ENCODE measurements at regions not wholly inside any gene's neighbourhood (a gene's known extent, or its start where the extent isn't known, plus 50 kb on each side); places are given as distances from the start of the nearest gene placed in this dataset.

DNA sequence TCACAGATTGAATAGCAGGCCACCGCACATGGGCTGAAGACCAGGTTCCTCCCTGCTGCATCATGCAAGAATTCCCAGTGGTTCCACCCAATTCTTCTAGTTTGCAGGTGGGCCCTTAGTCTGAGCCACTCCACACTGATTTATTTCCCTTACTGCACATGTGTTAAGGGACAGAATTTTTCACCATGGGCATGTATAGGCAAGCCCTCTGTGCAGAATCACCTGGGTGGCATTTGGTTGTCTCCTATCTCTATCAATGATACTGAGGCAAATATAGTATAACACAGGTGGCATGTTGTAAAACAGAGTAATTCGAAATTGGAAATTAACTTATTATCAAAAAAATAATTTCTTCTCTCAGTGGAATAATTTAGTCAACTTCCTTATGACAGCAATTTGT is 1892.4 kb downstream of the NCAM2 start:
- DNase-seq (ENCODE audit: low read depth in 2 of 2) = no peak

DNA sequence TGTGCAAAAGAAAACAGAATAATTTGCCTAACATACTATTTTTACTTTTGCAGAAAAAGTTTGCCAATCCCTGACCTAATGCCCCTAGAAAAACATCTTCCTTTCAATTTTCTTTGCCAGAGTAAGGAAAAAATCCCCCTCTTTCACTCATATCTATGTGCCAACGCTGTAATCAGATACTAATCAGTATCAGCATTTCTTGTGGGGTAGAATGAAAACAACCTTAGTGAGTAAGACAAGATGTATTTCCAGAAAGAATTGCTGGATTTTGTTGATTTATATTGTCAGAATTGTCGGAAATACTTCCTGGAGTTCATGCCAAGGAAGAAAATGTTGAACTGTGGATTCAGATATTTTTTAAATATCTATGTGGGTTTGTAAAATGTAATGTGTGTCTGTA is 1893.8 kb downstream of the NCAM2 start:
- DNase-seq (ENCODE audit: low read depth in 2 of 2) = no peak

DNA sequence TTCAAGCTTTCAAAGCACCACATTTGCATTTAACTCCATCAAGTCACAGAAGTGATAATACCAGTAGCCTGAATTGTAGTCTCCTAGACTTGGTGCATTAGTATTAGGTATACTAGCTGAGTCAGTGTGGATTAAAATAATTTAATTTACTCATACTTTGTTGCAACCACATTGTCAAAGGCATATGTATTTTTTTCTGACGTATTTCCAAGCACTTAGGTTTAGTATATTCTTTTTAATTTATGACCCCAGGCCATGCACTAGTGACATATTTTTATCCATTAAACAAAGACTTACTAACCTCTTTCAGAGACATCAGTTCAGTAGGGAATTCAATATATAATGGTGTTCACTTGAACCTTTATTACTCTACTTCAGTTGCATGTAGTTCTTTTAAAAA is 1894.5 kb downstream of the NCAM2 start:
- DNase-seq (ENCODE audit: low read depth in 2 of 2) = no peak

DNA sequence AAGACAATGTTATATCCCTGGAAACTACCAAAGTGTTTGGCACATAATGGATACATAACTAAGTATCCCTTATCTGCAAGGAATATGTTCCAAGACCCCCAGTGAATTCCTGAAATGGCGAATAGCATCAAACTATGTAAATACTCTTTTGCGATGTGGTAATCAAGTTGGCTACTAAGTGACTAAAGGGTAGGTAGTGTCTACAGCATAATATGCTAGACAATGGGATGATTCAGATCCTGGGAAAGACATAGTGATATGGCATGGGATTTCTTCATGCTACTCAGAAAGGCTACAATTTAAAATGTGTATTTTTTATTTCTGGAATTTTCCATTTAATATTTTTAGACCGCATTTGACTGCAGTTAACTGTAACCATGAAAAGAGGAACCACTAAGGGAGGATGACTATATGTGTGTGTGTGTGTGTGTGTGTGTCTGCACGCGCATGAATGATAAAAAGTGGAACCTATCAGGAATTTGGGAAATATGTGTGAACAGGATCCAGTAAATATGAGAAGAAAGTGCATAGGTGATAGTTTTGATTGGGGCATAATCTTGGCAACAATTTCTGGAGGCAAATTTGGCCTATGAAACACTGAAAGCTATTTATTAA is 1899.9 kb downstream of the NCAM2 start:
- no peak for DNase-seq (ENCODE audit: low read depth in 2 of 2)

DNA sequence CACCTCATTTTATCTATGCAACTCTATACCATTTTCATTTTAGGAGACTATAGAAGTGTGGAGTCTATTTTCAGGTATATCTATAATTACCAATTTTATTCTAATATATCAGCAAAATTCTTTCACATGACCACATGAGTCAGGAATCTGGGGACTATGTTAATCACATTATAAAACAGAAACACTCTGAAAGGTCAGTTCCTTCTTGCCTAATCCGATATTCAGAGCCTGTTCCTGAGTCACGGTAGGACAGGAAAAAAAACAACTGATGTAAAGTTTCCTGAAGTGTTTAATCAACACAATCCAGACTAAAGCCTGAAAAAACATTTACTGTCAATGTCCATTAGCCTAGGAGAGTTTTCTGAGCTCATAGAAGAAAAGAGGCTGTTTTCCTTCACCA is 1902.3 kb downstream of the NCAM2 start:
- no peak for DNase-seq (ENCODE audit: low read depth in 2 of 2)

DNA sequence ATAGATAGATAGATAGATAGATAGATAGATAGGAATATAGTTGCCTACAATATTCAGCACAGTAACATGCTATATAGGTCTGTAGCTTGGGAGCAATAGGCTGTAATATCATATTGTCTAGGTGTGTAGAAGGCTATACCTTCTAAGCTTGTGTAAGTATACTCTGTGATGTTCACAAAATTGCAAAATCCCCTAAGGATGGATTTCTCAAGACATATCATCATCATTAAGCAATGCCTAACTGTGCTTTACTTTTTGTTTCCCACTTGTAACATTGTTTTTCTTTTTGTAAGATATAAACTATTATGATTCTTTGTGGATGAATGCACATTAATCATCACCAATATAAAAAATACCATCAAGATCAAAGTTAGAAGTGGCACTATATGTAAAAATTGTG is 1905.6 kb downstream of the NCAM2 start:
- DNase-seq (ENCODE audit: low read depth in 2 of 2) = no peak

DNA sequence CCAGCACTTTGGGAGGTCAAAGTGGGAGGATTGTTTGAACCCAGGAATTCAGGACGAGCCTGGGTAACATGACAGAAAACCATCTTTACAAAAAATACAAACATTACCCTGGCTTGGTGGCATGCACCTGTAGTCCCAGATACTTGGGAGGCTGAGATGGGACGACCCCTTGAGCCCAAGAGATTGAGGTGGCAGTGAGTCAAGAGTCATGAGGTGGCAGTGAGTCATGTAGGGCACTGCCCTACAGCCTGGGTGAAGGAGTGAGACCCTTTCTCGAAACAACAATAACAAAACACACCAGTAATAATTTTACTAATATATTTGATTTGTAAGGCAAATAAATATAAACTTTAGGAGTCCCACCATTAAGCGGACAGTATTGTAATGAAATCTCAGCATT is 1906.2 kb downstream of the NCAM2 start:
- DNase-seq (ENCODE audit: low read depth in 2 of 2) = no peak

DNA sequence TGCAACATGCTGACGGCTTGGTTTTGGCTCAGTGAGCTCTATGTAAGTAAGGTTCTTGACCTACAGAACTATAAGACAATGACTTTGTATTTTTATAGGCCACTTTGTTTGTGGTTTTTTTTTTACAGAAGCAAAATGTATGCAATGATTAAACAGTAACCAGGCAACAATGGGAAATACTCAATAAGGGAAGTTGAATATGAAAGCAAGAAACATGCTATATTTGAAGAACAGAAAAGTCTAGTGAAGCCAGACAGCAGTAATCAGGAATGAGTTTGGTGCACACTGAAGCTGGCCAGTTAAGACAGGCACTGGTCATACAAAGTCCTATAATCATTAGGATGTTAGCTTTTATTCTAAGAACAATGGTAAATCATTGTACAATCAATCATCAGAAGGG is 1926.8 kb downstream of the NCAM2 start:
- no peak for DNase-seq (ENCODE audit: low read depth in 2 of 2)

DNA sequence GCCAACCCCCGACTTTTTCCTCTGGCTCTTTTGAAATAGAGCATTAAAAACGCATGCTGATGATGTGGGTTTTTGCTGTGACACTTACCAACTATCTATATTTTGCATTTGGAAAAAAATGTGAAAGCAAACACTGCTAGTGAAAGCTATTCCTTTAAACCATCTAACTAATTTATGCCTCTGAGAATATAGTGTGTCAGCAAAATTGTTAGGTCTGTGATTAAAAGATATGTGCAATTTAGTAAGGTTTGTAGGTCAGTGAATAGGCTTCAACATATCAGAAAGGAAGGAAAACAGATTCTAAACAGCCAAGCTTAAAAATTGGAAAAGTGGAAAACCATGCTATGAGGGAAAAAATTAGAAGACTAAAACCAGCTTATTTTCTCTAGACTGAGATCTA is 1929.3 kb downstream of the NCAM2 start:
- DNase-seq (ENCODE audit: low read depth in 2 of 2) = no peak

DNA sequence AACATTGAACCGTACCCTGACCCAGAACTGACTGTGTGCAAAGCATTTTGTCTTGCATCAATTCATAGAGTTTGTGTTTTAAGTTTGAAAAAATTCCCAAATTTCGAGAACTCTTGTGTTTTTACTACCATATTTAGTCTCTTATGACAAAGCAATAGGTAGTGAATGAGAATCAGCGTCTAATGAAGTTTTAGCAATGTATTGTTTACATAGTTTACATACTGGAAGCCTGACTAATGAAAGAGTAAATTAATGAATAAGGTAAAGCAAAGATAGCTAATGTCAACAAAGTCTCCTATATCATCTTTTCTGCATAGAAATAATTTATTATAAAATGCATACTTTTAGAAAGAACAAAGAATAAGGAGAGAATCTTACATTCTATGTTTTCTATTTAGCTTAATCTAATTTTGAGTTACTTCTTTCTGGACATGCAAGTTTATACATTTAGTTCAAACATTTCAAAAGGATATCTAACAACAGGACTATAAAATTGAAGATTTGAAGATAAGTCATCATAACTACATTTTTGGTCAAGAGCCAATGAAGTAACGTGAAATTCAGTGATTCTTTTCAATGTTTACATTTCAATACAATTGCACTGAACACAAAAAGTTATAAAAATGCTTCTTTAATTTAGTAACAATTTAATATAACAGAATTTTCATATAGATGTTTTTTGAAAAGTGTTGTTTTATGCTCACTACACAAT is 1943.7 kb downstream of the NCAM2 start:
- DNase-seq (ENCODE audit: low read depth in 2 of 2) = no peak

DNA sequence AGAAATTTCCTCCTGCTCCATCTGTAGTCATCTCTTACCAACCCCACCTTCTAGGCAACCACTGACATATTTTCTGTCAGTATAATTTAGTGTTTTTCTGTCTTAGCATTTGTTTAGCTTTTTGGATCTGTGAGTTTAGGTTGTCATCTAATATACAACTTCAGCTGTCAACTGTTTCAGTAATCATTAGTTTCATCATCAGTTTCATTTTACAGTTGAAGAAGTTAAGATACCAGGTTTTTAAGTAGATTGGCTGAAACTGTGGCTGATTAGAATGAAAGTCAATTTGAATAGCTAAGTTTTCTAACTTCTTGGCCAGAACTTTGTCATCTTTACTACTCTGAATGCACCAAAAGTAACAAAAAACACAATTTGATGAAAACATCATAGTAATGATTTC is 1957.3 kb downstream of the NCAM2 start:
- DNase-seq (ENCODE audit: low read depth in 2 of 2) = no peak

DNA sequence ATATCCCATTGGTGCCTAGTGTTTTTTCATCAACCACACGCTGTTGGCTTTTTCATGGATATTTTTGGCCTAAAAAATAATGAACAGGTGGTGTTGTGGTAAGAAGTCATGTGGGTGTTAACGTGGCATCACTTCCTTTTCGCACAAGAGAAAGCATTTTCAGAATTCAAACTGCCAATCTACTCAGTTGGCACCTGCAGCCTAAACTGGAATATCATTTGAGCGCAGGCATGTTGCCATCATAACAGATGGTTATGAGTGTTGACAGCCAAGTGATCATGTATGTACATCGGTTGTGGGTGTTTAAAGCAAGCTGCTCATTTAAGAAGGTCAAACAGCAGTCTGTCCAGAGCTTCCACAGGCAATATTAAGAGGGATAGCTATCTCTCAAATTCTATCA is 1963.0 kb downstream of the NCAM2 start:
- DNase-seq (ENCODE audit: low read depth in 2 of 2) = no peak

DNA sequence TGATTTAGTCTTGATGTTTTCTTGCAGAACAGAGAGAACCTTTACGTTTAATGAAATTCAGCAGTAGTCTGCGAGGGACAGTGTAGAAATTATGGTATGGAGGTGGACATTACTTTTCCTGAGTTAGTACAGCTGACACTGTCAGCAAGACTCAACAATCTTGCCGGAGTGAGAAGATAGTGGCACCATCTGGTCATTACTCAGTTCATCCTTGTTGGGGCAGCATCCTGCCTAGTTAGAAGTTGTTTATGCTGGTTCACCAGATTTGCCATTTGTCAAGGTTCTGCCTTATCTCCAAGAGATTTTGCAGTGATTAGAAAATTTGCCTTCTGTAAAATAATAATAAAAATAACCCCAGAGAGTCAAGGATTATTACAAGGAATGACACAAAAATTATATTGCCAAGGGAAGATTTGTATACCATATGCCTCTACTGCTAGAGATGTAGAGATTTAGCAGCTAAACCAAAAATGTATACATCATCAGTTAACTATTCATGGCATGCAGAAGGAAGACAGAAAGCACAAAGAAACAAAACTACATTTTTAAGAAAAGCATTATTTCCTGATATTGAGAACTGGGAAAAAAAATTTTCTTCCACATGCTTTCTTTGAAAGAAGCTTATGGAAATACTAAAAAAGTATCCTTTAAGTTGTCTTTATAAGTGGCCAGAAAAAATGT is 1967.4 kb downstream of the NCAM2 start:
- DNase-seq (ENCODE audit: low read depth in 2 of 2) = no peak

DNA sequence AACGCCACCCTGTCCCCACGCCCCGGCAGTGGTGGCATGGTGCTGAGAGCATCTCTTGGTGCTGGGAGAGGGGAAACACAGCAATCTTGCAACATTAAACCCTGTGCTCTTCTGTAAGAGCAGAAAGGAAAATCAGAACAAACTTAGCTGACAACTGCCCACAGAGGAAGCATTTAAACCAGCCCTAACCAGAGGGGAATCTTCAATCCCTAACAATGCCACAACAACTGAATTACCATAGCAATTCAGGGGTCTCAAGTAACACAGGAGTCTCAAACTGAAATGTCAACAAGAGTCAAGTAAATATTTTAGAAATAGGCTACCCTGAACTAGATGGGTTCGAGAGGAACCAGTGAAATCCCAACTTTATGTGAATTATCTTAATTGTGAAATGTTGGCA is 1983.6 kb downstream of the NCAM2 start:
- no peak for DNase-seq (ENCODE audit: low read depth in 2 of 2)

DNA sequence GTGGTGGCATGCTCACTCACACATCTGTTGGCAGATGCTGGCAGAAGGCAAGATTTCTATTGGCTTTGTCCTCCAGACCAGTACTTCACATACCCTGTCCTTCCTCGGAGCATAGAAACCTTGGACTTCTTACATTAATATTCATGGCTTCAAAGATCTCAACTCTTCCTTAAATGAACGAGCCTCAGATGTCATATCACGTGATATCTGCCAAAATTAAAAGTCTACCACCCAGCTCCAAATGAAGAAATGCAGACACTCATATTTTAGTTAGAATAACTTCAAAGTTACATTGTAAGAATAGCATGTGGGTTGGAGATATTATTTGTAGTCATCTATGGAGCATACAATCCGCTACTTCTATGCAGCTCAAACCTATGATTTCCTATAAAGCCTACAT is 1994.9 kb downstream of the NCAM2 start:
- DNase-seq (ENCODE audit: low read depth in 2 of 2) = no peak

DNA sequence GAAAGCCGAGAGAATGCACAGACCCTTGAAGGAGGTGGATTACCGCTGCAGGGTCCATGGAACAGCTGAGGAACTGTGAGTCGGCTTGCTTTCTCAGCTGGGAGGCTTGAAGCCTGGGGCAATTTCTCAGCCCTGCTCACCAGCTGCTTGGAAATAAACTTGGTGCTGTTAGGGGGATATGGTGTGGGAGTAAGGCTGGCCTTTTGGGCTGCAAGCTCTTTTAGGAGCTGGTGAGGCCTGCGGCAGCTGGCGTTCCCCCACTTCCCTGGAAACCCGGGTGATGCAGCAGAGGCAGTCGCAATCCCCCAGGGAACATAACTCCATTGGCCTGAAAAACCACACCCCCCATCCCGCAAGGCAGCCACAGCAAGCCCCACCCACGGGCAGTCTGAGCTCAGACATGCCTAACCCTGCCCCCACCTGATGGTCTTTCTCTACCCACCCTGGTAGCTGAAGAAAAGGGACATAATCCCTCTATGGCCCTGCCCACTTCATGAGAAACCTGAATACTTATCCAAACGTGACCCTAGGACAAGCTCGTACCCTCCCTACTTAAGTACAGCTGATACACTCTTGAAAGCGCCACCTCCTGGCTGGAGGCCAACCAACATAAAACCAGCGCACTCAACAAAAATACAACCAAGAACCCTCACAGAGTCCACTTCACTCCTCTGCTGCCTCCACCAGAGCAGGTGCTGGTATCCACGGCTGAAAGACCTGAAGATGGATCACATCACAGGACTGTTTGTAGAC is 1995.8 kb downstream of the NCAM2 start:
- DNase-seq (ENCODE audit: low read depth in 2 of 2) = no peak

DNA sequence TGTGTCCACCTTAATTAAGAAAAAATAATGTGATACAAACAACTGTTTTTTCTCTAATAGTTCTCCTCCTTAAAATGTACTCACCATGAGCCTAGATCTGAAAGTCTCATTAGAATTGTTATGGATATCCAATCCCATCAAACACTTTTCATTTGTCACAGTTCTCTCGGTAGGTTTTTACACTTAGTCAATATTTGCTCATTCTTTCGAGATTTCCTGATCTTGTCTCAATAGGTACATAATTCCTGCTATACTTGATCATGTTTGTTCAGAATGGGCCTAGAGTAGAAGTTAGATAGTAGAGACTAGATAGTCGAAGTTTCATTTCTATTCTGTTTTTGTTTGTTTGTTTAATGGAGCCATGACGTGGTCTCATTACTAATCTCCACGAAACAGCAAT is 2005.7 kb downstream of the NCAM2 start:
- no peak for DNase-seq (ENCODE audit: low read depth in 2 of 2)

DNA sequence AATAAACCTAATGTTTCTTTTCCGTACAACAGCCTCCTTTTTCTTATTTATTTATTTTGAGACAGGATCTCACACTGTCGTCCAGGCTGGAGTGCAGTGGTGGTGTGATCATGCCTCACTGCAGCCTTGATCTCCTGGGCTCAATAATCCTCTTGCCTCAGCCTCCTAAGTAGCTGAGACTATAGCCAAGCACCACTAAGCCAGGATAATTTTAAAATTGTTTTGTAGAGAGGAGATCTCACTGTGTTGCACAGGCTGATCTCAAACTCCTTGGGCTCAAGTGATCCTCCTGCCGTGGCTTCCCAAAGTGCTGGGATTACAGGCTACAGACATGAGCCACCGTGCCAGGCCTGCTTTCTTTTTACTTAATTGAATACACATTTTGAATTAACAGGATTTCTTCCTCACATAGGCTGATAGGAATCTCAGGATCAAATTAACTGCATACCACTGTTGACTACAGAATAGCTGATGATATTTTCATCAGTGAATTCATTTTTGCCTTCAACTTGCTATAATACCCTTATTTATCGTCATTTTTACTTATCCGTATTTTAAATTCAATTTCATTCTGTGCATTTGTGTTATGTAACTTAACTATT is 2010.5 kb downstream of the NCAM2 start:
- no peak for DNase-seq (ENCODE audit: low read depth in 2 of 2)

DNA sequence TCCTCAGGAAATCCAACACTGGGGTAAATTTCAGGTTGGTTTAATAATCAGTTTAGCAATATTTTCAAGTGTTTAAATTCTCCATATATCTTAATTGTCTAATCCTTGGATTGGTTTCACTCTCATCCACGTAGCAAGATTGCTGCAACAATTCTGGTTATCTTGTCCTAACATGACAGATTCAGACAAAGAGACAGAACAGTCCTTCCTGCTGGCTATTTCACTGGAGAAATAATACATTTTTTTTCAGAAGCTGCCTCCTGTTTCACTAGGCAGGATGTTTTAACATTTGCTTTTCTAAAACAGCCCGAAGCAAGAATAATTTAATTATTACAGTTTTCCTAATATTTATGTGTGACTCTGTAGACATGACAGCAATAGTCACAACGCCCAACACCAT is 2011.2 kb downstream of the NCAM2 start:
- DNase-seq (ENCODE audit: low read depth in 2 of 2) = no peak

DNA sequence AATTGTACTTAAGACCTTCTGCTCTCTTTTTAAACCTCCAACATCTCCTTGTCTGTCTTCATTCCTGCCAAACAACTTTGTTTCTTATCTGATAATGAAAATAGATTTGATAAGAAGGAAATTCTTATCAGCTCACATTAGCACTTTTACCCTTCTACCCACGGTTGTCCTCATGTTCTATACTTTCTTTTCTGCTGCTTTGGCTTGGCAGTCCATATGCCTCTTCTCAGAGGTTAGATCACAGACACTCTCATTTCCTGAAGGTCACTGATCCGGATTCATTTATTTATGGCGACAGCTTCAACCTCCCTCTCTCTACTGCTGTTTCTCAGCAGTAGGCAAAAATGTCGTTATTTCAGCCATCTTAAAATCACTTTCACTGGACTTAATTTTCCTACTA is 2015.8 kb downstream of the NCAM2 start:
- no peak for DNase-seq (ENCODE audit: low read depth in 2 of 2)

DNA sequence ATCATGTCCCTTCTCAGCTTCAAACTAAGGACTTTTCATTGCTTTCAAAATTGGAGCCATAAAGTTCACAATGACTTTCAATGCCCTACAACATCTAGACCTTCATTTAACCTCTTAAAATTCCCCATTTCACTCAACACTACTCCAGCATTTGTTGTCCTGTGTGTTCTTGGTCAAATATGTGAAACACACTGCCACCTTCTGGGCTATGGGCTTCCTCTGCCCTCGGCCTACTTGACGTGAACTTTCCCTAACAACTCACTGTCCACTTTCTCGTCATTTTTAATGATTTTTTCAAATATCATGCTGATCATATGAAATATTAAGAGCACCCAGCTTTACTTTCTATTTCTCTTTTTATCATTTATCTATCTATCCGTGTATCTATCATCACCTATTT is 2018.4 kb downstream of the NCAM2 start:
- no peak for DNase-seq (ENCODE audit: low read depth in 2 of 2)

DNA sequence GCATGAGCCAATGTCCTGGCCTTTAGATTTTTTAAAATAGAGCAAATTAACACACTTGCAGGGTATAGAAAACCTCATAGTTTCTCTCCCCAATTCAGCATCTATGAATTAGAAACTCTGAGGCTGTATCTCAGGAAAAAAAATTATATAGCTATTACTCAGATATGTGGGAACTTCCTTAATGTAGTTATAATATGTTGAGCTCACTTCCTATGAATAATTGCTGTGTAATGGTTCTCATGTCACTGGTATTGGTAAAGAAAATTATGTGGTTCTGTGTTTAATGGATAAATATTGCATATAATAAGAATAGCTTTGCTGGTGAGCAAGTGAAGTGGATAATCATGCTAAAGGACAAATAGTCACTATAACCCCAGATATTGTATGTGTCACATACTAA is 2019.8 kb downstream of the NCAM2 start:
- no peak for DNase-seq (ENCODE audit: low read depth in 2 of 2)

All from stimulated activated CD8-positive, alpha-beta memory T cell treated with anti-CD3 and anti-CD28 coated beads, Interleukin-2, amount 100 ng/mL, for 1 hour (primary cell).